ENCODE measurements at regions not wholly inside any gene's neighbourhood (a gene's known extent, or its start where the extent isn't known, plus 50 kb on each side); places are given as distances from the start of the nearest gene placed in this dataset.
A peak's percentile ranks its signal among the peaks of the same experiment; 100 is the strongest.

DNA sequence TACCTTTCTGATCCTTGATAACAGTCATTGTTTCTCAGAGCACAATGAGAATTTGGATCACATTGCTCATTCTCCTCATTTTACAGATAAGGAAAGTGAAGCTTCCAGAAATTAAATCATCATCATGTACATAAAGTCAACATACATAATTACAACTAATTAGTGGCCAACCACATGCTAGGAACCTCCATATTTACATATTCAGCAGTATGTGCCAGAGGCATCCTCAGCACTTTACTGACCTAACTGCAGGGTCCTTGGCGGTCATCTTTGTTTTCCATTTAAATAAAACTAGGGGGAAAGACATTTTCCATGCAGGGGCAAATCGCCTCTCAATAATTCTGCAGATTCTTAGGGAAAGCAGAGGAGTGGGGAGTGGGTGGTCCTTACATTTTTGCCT is 752.9 kb downstream of the KCNJ2 start:
- Histone ChIP-seq H3K36me3 (no peaks in the 10 kb centered on the region), H3K27me3 (no peaks in the 10 kb centered on the region), H3K4me1 (peaks cover 0 to 3% (median under 1%) of the 10 kb centered on the region in 4 donors), H3K27ac (no peak overlapping the region), H3K9me3 (no peaks in the 10 kb centered on the region), H3K4me3 (no peak overlapping the region)
- intact Hi-C loops (cut with DNase I): no loop called here
- ATAC-seq (no peak), DNase-seq (no peak)
- no peak for TF ChIP-seq POLR2A (IDR thresholded peaks at IDR 0.05)
- TF ChIP-seq, protein P1, sequence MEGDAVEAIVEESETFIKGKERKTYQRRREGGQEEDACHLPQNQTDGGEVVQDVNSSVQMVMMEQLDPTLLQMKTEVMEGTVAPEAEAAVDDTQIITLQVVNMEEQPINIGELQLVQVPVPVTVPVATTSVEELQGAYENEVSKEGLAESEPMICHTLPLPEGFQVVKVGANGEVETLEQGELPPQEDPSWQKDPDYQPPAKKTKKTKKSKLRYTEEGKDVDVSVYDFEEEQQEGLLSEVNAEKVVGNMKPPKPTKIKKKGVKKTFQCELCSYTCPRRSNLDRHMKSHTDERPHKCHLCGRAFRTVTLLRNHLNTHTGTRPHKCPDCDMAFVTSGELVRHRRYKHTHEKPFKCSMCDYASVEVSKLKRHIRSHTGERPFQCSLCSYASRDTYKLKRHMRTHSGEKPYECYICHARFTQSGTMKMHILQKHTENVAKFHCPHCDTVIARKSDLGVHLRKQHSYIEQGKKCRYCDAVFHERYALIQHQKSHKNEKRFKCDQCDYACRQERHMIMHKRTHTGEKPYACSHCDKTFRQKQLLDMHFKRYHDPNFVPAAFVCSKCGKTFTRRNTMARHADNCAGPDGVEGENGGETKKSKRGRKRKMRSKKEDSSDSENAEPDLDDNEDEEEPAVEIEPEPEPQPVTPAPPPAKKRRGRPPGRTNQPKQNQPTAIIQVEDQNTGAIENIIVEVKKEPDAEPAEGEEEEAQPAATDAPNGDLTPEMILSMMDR (IDR thresholded peaks at IDR 0.05): no peak
- WGBS (ENCODE audit: insufficient coverage, low coverage, low lambda C conversion rate, missing lambda C conversion rate): 75% methylated on average over 1 of the region's 2 CpGs

DNA sequence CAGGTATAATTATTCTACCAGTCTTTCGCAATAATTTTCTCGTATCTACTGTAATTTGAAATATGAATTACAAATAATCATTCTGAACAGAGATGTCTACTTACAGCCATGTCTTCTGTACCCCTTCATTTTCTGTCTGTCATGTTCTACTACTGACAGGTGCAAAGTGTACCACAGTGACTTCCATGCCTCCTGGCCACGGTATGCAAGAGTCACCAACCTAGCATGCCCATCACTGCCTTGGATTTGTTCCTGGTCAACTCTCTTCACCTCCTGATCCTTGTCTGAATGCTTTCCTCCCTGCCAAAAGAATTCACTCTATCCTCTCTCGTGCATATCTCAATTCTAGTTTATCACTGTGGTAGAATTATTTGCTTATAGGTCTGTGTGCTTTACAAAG is 755.4 kb downstream of the KCNJ2 start:
- WGBS (ENCODE audit: insufficient coverage, low coverage, low lambda C conversion rate, missing lambda C conversion rate): 83% methylated on average over 4 of the region's 4 CpGs
- H3K27me3 ChIP-seq: no peaks in the 10 kb centered on the region
- no peak for TF ChIP-seq POLR2A (IDR thresholded peaks at IDR 0.05)
- TF ChIP-seq, protein P1 (IDR thresholded peaks at IDR 0.05): no peak
- H3K4me1 ChIP-seq: no peaks in the 10 kb centered on the region
- no peaks in the 10 kb centered on the region for H3K36me3 ChIP-seq
- no peak overlapping the region for H3K4me3 ChIP-seq
- ATAC-seq: no peak
- no peak overlapping the region for H3K27ac ChIP-seq
- H3K9me3 ChIP-seq: no peaks in the 10 kb centered on the region
- no peak for DNase-seq
- intact Hi-C loops (cut with DNase I): no loop called here

DNA sequence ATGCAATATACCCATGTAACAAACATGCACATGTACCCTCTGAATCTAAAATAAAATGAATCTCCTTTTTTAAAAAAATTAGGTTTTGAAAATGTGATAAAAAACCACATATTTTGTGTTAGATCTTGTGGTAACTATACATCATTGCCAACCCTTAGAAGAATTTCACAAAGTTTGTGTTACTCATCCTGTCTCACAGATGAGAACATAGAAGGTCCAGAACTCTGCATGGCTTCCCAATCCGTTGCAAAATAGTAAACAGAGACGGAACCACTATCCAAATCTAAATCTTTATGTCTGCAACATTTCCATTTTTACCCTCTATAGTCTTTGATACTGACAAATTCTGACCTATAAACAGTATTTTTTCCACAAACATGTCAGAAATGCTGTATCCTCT is 759.9 kb downstream of the KCNJ2 start:
- intact Hi-C loops (cut with DNase I): no loop called here
- no peaks in the 10 kb centered on the region for H3K4me1 ChIP-seq
- no peak overlapping the region for H3K4me3 ChIP-seq
- no peaks in the 10 kb centered on the region for H3K9me3 ChIP-seq
- H3K36me3 ChIP-seq: no peaks in the 10 kb centered on the region
- H3K27me3 ChIP-seq: no peaks in the 10 kb centered on the region
- ATAC-seq (peak in 1 of 4 donors; percentile 35), DNase-seq (no peak)
- WGBS (ENCODE audit: insufficient coverage, low coverage, low lambda C conversion rate, missing lambda C conversion rate): 60% methylated on average over 2 of the region's 2 CpGs
- no peak overlapping the region for H3K27ac ChIP-seq
- TF ChIP-seq, protein P1 (IDR thresholded peaks at IDR 0.05): no peak
- no peak for TF ChIP-seq POLR2A (IDR thresholded peaks at IDR 0.05)

DNA sequence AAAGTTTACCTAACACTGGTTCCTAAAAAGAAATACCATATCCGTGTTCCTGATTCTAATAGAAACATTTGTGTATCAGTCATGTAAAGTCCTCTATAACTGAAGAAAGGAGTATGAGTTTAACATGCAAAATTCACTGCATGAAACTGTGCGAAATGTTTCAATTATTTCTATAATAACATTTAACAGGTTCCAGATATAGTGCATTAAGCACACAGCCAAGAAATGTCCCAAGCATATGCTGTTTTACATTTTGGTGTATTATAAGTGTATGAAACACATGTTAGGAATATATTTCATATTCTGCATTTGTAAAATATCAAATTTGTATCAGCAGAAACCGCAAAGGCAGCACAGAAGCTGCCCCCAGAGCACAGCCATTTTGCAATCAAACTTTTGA is 764.9 kb downstream of the KCNJ2 start:
- Histone ChIP-seq H3K27ac (no peak overlapping the region), H3K4me1 (peaks cover 0 to 18% (median 8%) of the 10 kb centered on the region in 4 donors), H3K9me3 (no peaks in the 10 kb centered on the region), H3K36me3 (no peaks in the 10 kb centered on the region), H3K27me3 (no peaks in the 10 kb centered on the region), H3K4me3 (no peak overlapping the region)
- ATAC-seq (no peak), DNase-seq (no peak)
- intact Hi-C loops (cut with DNase I): no loop called here
- 64% methylated on average over 3 of the region's 3 CpGs for WGBS (ENCODE audit: insufficient coverage, low coverage, low lambda C conversion rate, missing lambda C conversion rate)
- TF ChIP-seq, protein P1 (IDR thresholded peaks at IDR 0.05): no peak
- TF ChIP-seq POLR2A (IDR thresholded peaks at IDR 0.05): no peak

DNA sequence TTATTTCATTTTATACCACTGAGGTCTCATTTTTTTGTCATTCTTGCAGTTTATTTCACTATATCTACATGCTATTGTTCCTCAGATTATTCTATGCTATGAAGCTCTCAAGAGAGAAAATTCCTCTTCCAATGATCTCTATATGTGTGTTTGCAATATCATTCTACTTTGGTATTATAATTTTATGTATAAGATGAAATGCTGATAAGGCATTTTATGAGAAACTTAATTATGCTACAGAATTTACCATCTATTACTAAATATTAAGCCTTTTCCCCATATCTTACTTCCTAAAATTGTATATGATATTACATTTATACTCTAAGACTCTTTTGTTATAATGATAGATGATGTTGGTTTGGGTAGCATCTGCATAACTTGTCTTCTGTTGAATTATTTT is 765.5 kb downstream of the KCNJ2 start:
- no peak overlapping the region for H3K4me3 ChIP-seq
- H3K27me3 ChIP-seq: no peaks in the 10 kb centered on the region
- H3K27ac ChIP-seq: no peak overlapping the region
- ATAC-seq: no peak
- H3K9me3 ChIP-seq: no peaks in the 10 kb centered on the region
- TF ChIP-seq, protein P1 (IDR thresholded peaks at IDR 0.05): no peak
- no peak for TF ChIP-seq POLR2A (IDR thresholded peaks at IDR 0.05)
- DNase-seq: no peak
- H3K4me1 ChIP-seq: peaks cover 0 to 18% (median 8%) of the 10 kb centered on the region in 4 donors
- no peaks in the 10 kb centered on the region for H3K36me3 ChIP-seq
- intact Hi-C loops (cut with DNase I): no loop called here
